ENCODE measurements at regions not wholly inside any gene's neighbourhood (a gene's known extent, or its start where the extent isn't known, plus 50 kb on each side); places are given as distances from the start of the nearest gene placed in this dataset.

DNA sequence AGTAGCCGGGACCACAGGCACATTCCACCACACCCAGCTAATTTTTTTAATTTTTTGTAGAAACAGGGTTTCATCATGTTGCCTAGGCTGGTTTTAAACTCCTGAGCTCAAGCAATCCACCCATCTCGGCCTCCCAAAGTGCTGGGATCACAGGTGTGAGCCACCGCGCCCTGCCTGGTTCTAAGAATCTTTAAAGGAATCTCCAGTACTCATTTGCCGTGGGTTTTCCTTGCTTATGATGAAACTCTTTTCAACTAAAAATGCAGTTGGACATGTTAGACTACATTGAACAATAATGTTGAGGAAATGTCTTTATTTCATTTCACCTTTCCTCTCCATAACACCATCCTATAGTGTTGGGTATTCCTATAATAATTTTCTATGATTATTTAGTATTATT, 121.6 kb downstream of the ZNF281 start:
- TF ChIP-seq, protein P1, sequence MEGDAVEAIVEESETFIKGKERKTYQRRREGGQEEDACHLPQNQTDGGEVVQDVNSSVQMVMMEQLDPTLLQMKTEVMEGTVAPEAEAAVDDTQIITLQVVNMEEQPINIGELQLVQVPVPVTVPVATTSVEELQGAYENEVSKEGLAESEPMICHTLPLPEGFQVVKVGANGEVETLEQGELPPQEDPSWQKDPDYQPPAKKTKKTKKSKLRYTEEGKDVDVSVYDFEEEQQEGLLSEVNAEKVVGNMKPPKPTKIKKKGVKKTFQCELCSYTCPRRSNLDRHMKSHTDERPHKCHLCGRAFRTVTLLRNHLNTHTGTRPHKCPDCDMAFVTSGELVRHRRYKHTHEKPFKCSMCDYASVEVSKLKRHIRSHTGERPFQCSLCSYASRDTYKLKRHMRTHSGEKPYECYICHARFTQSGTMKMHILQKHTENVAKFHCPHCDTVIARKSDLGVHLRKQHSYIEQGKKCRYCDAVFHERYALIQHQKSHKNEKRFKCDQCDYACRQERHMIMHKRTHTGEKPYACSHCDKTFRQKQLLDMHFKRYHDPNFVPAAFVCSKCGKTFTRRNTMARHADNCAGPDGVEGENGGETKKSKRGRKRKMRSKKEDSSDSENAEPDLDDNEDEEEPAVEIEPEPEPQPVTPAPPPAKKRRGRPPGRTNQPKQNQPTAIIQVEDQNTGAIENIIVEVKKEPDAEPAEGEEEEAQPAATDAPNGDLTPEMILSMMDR (IDR thresholded peaks at IDR 0.05), result no peak
- no peak for TF ChIP-seq POLR2A (IDR thresholded peaks at IDR 0.05)

All from suprapubic skin (tissue), 3 donors.